NB4 (cell line): ENCODE measurements at regions not wholly inside any gene's neighbourhood (a gene's known extent, or its start where the extent isn't known, plus 50 kb on each side); places are given as distances from the start of the nearest gene placed in this dataset.

Experiments used
- MYC ChIP-seq: IDR thresholded peaks from 2 replicates; pipeline ENCODE4 v1.6.1; 2011; ENCODE audit warnings: low read depth, low read length
- POLR2A ChIP-seq: IDR thresholded peaks from 2 replicates; pipeline ENCODE4 v1.6.1; 2011; ENCODE audit warnings: mild to moderate bottlenecking; ENCODE audit not compliant: insufficient read length; ENCODE audit errors: extremely low read depth
- TF ChIP-seq, protein P1 (sequence below): IDR thresholded peaks from one replicate; pipeline ENCODE4 v1.5.1; 2012; ENCODE audit warnings: low read depth, low read length
- TF ChIP-seq, protein P2 (sequence below): IDR thresholded peaks from 2 replicates; pipeline ENCODE4 v1.6.1; 2011; ENCODE audit warnings: low read depth, low read length

DNA sequence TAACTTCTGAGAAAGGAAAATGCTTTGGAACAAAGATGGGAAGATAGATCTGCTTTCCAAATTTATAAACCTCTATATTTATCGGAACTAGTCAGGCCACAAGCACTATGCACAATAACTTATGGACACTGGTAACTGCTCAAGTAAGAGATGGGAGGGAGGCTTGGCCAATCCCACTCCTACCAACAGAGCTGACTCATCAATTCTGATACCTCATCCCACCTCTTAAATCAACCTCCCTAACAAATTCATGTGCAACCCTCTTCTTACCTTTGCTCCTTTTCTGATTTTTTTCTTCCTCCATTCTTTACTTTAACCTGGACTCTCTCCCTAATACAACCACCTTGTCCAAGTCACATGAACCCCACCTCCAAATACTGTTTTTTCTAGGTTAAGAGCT, 289.9 kb upstream of the FAM241A start:
- TF ChIP-seq POLR2A: no peak
- no peak for TF ChIP-seq MYC
- TF ChIP-seq, protein P1, sequence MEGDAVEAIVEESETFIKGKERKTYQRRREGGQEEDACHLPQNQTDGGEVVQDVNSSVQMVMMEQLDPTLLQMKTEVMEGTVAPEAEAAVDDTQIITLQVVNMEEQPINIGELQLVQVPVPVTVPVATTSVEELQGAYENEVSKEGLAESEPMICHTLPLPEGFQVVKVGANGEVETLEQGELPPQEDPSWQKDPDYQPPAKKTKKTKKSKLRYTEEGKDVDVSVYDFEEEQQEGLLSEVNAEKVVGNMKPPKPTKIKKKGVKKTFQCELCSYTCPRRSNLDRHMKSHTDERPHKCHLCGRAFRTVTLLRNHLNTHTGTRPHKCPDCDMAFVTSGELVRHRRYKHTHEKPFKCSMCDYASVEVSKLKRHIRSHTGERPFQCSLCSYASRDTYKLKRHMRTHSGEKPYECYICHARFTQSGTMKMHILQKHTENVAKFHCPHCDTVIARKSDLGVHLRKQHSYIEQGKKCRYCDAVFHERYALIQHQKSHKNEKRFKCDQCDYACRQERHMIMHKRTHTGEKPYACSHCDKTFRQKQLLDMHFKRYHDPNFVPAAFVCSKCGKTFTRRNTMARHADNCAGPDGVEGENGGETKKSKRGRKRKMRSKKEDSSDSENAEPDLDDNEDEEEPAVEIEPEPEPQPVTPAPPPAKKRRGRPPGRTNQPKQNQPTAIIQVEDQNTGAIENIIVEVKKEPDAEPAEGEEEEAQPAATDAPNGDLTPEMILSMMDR: no peak
- TF ChIP-seq, protein P2, sequence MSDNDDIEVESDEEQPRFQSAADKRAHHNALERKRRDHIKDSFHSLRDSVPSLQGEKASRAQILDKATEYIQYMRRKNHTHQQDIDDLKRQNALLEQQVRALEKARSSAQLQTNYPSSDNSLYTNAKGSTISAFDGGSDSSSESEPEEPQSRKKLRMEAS: no peak
